A673 (cell line): ENCODE measurements at regions not wholly inside any gene's neighbourhood (a gene's known extent, or its start where the extent isn't known, plus 50 kb on each side); places are given as distances from the start of the nearest gene placed in this dataset.

ENCODE experiments used
- CTCF ChIP-seq: fragments of 300-800, 200-600 bp; sonication (generic); conservative IDR thresholded peaks from 2 replicates; pipeline ENCODE4 v1.5.1; 2017; ENCODE audit warnings: low read depth, mild to moderate bottlenecking, antibody characterized with exemption, low read length, moderate library complexity, mixed read lengths
- EZH2 ChIP-seq: fragments of 200-600 bp; sonication (generic); IDR thresholded peaks from 2 replicates; pipeline ENCODE4 v1.6.1; 2017; ENCODE audit warnings: borderline replicate concordance, low read depth, mild to moderate bottlenecking, mixed read lengths, antibody characterized with exemption, low read length; ENCODE audit not compliant: poor library complexity, severe bottlenecking

- no peak for TF ChIP-seq EZH2
- TF ChIP-seq CTCF, result no peak
These were observed 105.6 kb upstream of the SERP2 start for GRCh38 chr13:44267980-44268379.
